PC-3 (cell line): ENCODE measurements at regions not wholly inside any gene's neighbourhood (a gene's known extent, or its start where the extent isn't known, plus 50 kb on each side); places are given as distances from the start of the nearest gene placed in this dataset.
A peak's percentile ranks its signal among the peaks of the same experiment; 100 is the strongest.

Source experiments
- ATAC-seq: fragments of 200-7000 bp; cut with Tn5 transposase; 2 replicates; pipeline ENCODE4 v1.9.1; 2020; ENCODE audit warnings: mild to moderate bottlenecking, moderate library complexity
- BruUV-seq: library from RNA; stranded (reverse); fragments of 400-500 nt; replicated peaks from 2 replicates; lab custom pipeline; 2021; lab: Mats Ljungman, UMichigan
- CTCF ChIA-PET: fragments of 300-600 bp; sonication (Branson Sonifier 250); formaldehyde crosslinking; loops from one replicate; lab custom pipeline; 2022; ENCODE audit warnings: antibody characterized with exemption; lab: Charles Lee
- POLR2A ChIA-PET: fragments of 300-600 bp; sonication (Branson Sonifier 250); formaldehyde crosslinking; loops from one replicate; lab custom pipeline; 2022; ENCODE audit warnings: antibody characterized with exemption; ENCODE audit not compliant: unreplicated experiment; lab: Charles Lee
- DNase-seq: peaks from one replicate; pipeline ENCODE4 v3.0.0-alpha.2; 2015
- H2AFZ ChIP-seq: fragments of 300-600 bp; sonication (generic); 2 replicates; pipeline ENCODE4 v1.6.0; 2016; ENCODE audit warnings: antibody characterized with exemption, low read length
- H3F3A ChIP-seq: fragments of 300-600 bp; sonication (generic); one replicate; pipeline ENCODE4 v1.6.0; 2017; ENCODE audit warnings: antibody characterized with exemption, low read length, control low read depth, mild to moderate bottlenecking; ENCODE audit not compliant: unreplicated experiment
- H3K27ac ChIP-seq: fragments of 300-600 bp; sonication (generic); 2 replicates; pipeline ENCODE4 v1.5.1; 2016; ENCODE audit warnings: mild to moderate bottlenecking, low read length
- H3K27me3 ChIP-seq: fragments of 300-600 bp; sonication (generic); 2 replicates; pipeline ENCODE4 v1.6.1; 2016; ENCODE audit warnings: low read length, mixed read lengths
- H3K36me3 ChIP-seq: fragments of 300-600 bp; sonication (generic); 2 replicates; pipeline ENCODE4 v1.6.1; 2016; ENCODE audit warnings: low read depth, mixed run types, low read length, mixed read lengths
- H3K4me1 ChIP-seq: fragments of 300-600 bp; sonication (generic); 2 replicates; pipeline ENCODE4 v1.5.1; 2016; ENCODE audit warnings: low read length; ENCODE audit not compliant: insufficient read depth
- H3K4me2 ChIP-seq: fragments of 300-600 bp; sonication (generic); 2 replicates; pipeline ENCODE4 v1.6.0; 2016; ENCODE audit warnings: low read length
- H3K4me3 ChIP-seq: fragments of 300-600 bp; sonication (generic); 2 replicates; pipeline ENCODE4 v1.5.1; 2016; ENCODE audit warnings: mild to moderate bottlenecking, low read length, mixed read lengths
- H3K79me2 ChIP-seq: fragments of 300-600 bp; sonication (generic); 2 replicates; pipeline ENCODE4 v1.6.1; 2017; ENCODE audit warnings: low read length, mixed read lengths
- H3K9ac ChIP-seq: fragments of 300-600 bp; sonication (generic); 2 replicates; pipeline ENCODE4 v1.6.0; 2016; ENCODE audit warnings: mild to moderate bottlenecking, low read length
- H3K9me2 ChIP-seq: fragments of 300-600 bp; sonication (generic); replicated peaks from 2 replicates; pipeline ENCODE4 v1.6.1; 2016; ENCODE audit warnings: mixed run types, low read length, mixed read lengths
- H3K9me3 ChIP-seq: fragments of 300-600 bp; sonication (generic); 2 replicates; pipeline ENCODE4 v1.6.1; 2016; ENCODE audit warnings: low read length, mixed read lengths
- H4K20me1 ChIP-seq: fragments of 300-600 bp; sonication (generic); 2 replicates; pipeline ENCODE4 v1.6.1; 2016; ENCODE audit warnings: low read length, mixed read lengths
- CTCF ChIP-seq: fragments of 300-600 bp; sonication (generic); conservative IDR thresholded peaks from 2 replicates; pipeline ENCODE4 v1.5.1; 2017; ENCODE audit warnings: antibody characterized with exemption, low read depth, mild to moderate bottlenecking, low read length
- EZH2 ChIP-seq: fragments of 300-600 bp; sonication (generic); IDR thresholded peaks from one replicate; pipeline ENCODE4 v1.6.1; 2017; ENCODE audit warnings: antibody characterized with exemption, mild to moderate bottlenecking, low read length; ENCODE audit not compliant: unreplicated experiment
- EZH2phosphoT487 ChIP-seq: fragments of 300-600 bp; sonication (generic); IDR thresholded peaks from 2 replicates; pipeline ENCODE4 v1.6.1; 2018; ENCODE audit warnings: mild to moderate bottlenecking, antibody characterized with exemption, low read length, borderline replicate concordance
- intact Hi-C: fragments of 100-400 bp; cut with micrococcal nuclease; formaldehyde crosslinking; loops from 2 replicates; pipeline ENCODE4 v1.9.0; 2023

GRCh38 chr1:72462186-72462905 lies 180.0 kb upstream of the NEGR1 start:
- TF ChIP-seq EZH2phosphoT487 = no peak
- no peak for TF ChIP-seq EZH2
- TF ChIP-seq CTCF = no peak
- H3K9me2 ChIP-seq = no peaks in the 10 kb centered on the region
- ChIA-PET POLR2A (no interaction called here), CTCF (no interaction called here)
- H3K9ac ChIP-seq = no peak overlapping the region
- no peaks in the 10 kb centered on the region for H3F3A ChIP-seq
- H4K20me1 ChIP-seq = no peaks in the 10 kb centered on the region
- no peaks in the 10 kb centered on the region for H3K4me1 ChIP-seq
- H3K27me3 ChIP-seq = no peaks in the 10 kb centered on the region
- no peak overlapping the region for H3K4me2 ChIP-seq
- no peak overlapping the region for H3K4me3 ChIP-seq
- no TSS peak for BruUV-seq
- DNase-seq (no peak), ATAC-seq (no peak)
- no peaks in the 10 kb centered on the region for H3K36me3 ChIP-seq
- no peak overlapping the region for H3K27ac ChIP-seq
- H3K9me3 ChIP-seq = no peaks in the 10 kb centered on the region
- intact Hi-C loops = no loop called here
- H3K79me2 ChIP-seq = no peaks in the 10 kb centered on the region
- no peak overlapping the region for H2AFZ ChIP-seq

- H3F3A ChIP-seq = no peaks in the 10 kb centered on the region
- H3K4me3 ChIP-seq = no peak overlapping the region
- ChIA-PET POLR2A (no interaction called here), CTCF (interaction anchor here (0.6 kb wide), 1 partner anchor 1913 kb away, joined by 4 read pairs; no protein-coding TSS in a partner anchor)
- peak overlapping the region; percentile 16 for H3K4me2 ChIP-seq
- no peaks in the 10 kb centered on the region for H3K79me2 ChIP-seq
- H3K27me3 ChIP-seq = no peaks in the 10 kb centered on the region
- no peak overlapping the region for H2AFZ ChIP-seq
- H3K27ac ChIP-seq = no peak overlapping the region
- H3K9me3 ChIP-seq = no peaks in the 10 kb centered on the region
- TF ChIP-seq CTCF (no peak), EZH2 (no peak), EZH2phosphoT487 (no peak)
- no peaks in the 10 kb centered on the region for H4K20me1 ChIP-seq
- no peaks in the 10 kb centered on the region for H3K36me3 ChIP-seq
- BruUV-seq = no TSS peak
- peaks cover 28% of the 10 kb centered on the region for H3K4me1 ChIP-seq
- H3K9ac ChIP-seq = no peak overlapping the region
- H3K9me2 ChIP-seq = no peaks in the 10 kb centered on the region
- ATAC-seq = no peak
- intact Hi-C loops = no loop called here
- peak; percentile 23 for DNase-seq
These were observed 159.9 kb upstream of the NEGR1 start for GRCh38 chr1:72442262-72442661.

- BruUV-seq = no TSS peak
- POLR2A ChIA-PET = no interaction called here
These were observed 156.7 kb upstream of the NEGR1 start for GRCh38 chr1:72439036-72439435.

More at GRCh38 chr1:72439036-72439435, 156.7 kb upstream of the NEGR1 start:
- peak; percentile 43 for DNase-seq
- H3K9me3 ChIP-seq = no peaks in the 10 kb centered on the region
- intact Hi-C loops = loop anchor here (5.0 kb wide), 1 partner anchor 152 kb away; no protein-coding TSS in a partner anchor
- H3K36me3 ChIP-seq = no peaks in the 10 kb centered on the region
- no peak overlapping the region for H3K9ac ChIP-seq
- H3K27ac ChIP-seq = no peak overlapping the region
- H3K4me3 ChIP-seq = no peak overlapping the region
- TF ChIP-seq EZH2phosphoT487 (no peak), EZH2 (no peak), CTCF (no peak)
- no peak overlapping the region for H2AFZ ChIP-seq
- H3K27me3 ChIP-seq = no peaks in the 10 kb centered on the region
- H3K9me2 ChIP-seq = no peaks in the 10 kb centered on the region
- CTCF ChIA-PET = no interaction called here
- H4K20me1 ChIP-seq = no peaks in the 10 kb centered on the region
- no peaks in the 10 kb centered on the region for H3F3A ChIP-seq
- H3K4me2 ChIP-seq = no peak overlapping the region
- no peaks in the 10 kb centered on the region for H3K79me2 ChIP-seq
- ATAC-seq = peak; percentile 48
- peaks cover 28% of the 10 kb centered on the region for H3K4me1 ChIP-seq
